Osteocyte (in vitro differentiated cells): ENCODE measurements at regions not wholly inside any gene's neighbourhood (a gene's known extent, or its start where the extent isn't known, plus 50 kb on each side); places are given as distances from the start of the nearest gene placed in this dataset.

Experiments
- DNase-seq: peaks from one replicate; pipeline ENCODE4 v3.0.0; 2021; ENCODE audit warnings: mixed read lengths; ENCODE audit not compliant: unreplicated experiment; ENCODE audit errors: extremely low spot score
- H3K27ac Mint-ChIP-seq: one replicate; pipeline ENCODE4 v1.8.0; 2021; ENCODE audit warnings: mild to moderate bottlenecking, mixed read lengths; ENCODE audit not compliant: unreplicated experiment
- H3K27me3 Mint-ChIP-seq: one replicate; pipeline ENCODE4 v1.8.0; 2021; ENCODE audit warnings: mixed read lengths; ENCODE audit not compliant: unreplicated experiment
- H3K36me3 Mint-ChIP-seq: one replicate; pipeline ENCODE4 v1.8.0; 2021; ENCODE audit warnings: mixed read lengths; ENCODE audit not compliant: unreplicated experiment
- H3K4me1 Mint-ChIP-seq: one replicate; pipeline ENCODE4 v1.8.0; 2021; ENCODE audit warnings: mixed read lengths; ENCODE audit not compliant: unreplicated experiment
- H3K4me3 Mint-ChIP-seq: one replicate; pipeline ENCODE4 v1.8.0; 2021; ENCODE audit warnings: mild to moderate bottlenecking, moderate library complexity, mixed read lengths; ENCODE audit not compliant: unreplicated experiment
- H3K9me3 Mint-ChIP-seq: one replicate; pipeline ENCODE4 v1.8.0; 2021; ENCODE audit warnings: mixed read lengths; ENCODE audit not compliant: unreplicated experiment
- TF ChIP-seq, protein P1 (sequence below): fragments of 200-600 bp; sonication (generic); IDR thresholded peaks from 2 replicates; pipeline ENCODE4 v1.5.0; 2021; ENCODE audit warnings: antibody characterized with exemption, mild to moderate bottlenecking, moderate library complexity

DNA sequence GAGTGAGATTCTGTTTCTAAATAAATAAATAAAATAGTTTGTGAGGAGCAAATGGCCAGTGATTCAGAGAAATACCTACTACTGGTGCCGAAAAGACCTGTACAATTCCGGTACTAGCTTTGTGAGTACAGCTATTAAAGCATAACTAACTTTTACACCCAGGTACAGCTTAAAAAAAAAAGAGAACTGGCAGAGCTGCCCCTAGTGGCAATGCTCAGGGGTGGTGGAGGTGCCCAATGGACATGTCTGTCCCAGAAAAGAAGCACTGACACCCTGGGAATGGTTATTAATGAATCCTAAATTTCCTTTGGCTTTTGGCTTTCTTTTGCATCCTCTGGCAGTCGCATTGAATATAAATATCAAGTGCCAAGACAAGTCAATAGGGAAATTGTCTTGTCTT is 87.0 kb downstream of the LIPG start:
- no peak for DNase-seq
- no peaks in the 10 kb centered on the region for H3K36me3 Mint-ChIP-seq
- peaks cover 10% of the 10 kb centered on the region for H3K4me1 Mint-ChIP-seq
- no peaks in the 10 kb centered on the region for H3K27me3 Mint-ChIP-seq
- no peak overlapping the region for H3K4me3 Mint-ChIP-seq
- no peak overlapping the region for H3K27ac Mint-ChIP-seq
- no peaks in the 10 kb centered on the region for H3K9me3 Mint-ChIP-seq
- TF ChIP-seq, protein P1, sequence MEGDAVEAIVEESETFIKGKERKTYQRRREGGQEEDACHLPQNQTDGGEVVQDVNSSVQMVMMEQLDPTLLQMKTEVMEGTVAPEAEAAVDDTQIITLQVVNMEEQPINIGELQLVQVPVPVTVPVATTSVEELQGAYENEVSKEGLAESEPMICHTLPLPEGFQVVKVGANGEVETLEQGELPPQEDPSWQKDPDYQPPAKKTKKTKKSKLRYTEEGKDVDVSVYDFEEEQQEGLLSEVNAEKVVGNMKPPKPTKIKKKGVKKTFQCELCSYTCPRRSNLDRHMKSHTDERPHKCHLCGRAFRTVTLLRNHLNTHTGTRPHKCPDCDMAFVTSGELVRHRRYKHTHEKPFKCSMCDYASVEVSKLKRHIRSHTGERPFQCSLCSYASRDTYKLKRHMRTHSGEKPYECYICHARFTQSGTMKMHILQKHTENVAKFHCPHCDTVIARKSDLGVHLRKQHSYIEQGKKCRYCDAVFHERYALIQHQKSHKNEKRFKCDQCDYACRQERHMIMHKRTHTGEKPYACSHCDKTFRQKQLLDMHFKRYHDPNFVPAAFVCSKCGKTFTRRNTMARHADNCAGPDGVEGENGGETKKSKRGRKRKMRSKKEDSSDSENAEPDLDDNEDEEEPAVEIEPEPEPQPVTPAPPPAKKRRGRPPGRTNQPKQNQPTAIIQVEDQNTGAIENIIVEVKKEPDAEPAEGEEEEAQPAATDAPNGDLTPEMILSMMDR, result peak; percentile 14
